HL-60 (cell line): ENCODE measurements at regions not wholly inside any gene's neighbourhood (a gene's known extent, or its start where the extent isn't known, plus 50 kb on each side); places are given as distances from the start of the nearest gene placed in this dataset.

ENCODE experiments used
- DNase-seq, 2 experiments: peaks; one replicate each; pipeline ENCODE4 v3.0.0-alpha.2; 2010 to 2020; ENCODE audit warnings: low read depth in 1 of 2, low spot score in 1 of 2
- H3K27ac ChIP-seq: fragments of 250-450 bp; sonication (Bioruptor Pico); replicated peaks from 2 replicates; pipeline ENCODE4 v1.5.1; 2020; ENCODE audit warnings: mild to moderate bottlenecking, moderate library complexity
- H3K27me3 ChIP-seq: fragments of 250-450 bp; sonication (Bioruptor Pico); 2 replicates; pipeline ENCODE4 v1.5.1; 2021; ENCODE audit warnings: mild to moderate bottlenecking, moderate library complexity; ENCODE audit not compliant: insufficient read depth, poor library complexity, severe bottlenecking
- H3K4me3 ChIP-seq: replicated peaks from 2 replicates; pipeline ENCODE4 v1.5.1; 2011; ENCODE audit warnings: mild to moderate bottlenecking, control low read depth, low read length; ENCODE audit not compliant: insufficient read depth
- CTCF ChIP-seq: IDR thresholded peaks from one replicate; pipeline ENCODE4 v1.5.1; 2011; ENCODE audit warnings: low read length, control low read depth, inconsistent platforms; ENCODE audit not compliant: insufficient read depth
- GABPA ChIP-seq: IDR thresholded peaks from 2 replicates; pipeline ENCODE4 v1.6.1; 2012; ENCODE audit warnings: low read depth
- POLR2AphosphoS5 ChIP-seq: IDR thresholded peaks from 2 replicates; pipeline ENCODE4 v1.6.1; 2012; ENCODE audit warnings: low read depth
- REST ChIP-seq: IDR thresholded peaks from 2 replicates; pipeline ENCODE4 v1.6.1; 2012; ENCODE audit warnings: low read depth; ENCODE audit not compliant: insufficient replicate concordance
- SPI1 ChIP-seq: IDR thresholded peaks from 2 replicates; pipeline ENCODE4 v1.6.1; 2012; ENCODE audit warnings: low read depth, mild to moderate bottlenecking, borderline replicate concordance

GRCh38 chr12:30448038-30448437 lies 247.6 kb downstream of the IPO8 start:
- TF ChIP-seq POLR2AphosphoS5 (no peak), CTCF (no peak), GABPA (no peak), REST (no peak), SPI1 (no peak)
- no peak for DNase-seq
- no peak overlapping the region for H3K27ac ChIP-seq
- no peaks in the 10 kb centered on the region for H3K27me3 ChIP-seq
- H3K4me3 ChIP-seq: no peak overlapping the region

- TF ChIP-seq REST: no peak
- no peak for TF ChIP-seq GABPA
- TF ChIP-seq SPI1: no peak
- TF ChIP-seq POLR2AphosphoS5: no peak
- TF ChIP-seq CTCF: no peak
Observed at GRCh38 chr12:30447061-30447750, 248.5 kb downstream of the IPO8 start.

GRCh38 chr12:30442461-30442860 lies 253.2 kb downstream of the IPO8 start:
- TF ChIP-seq POLR2AphosphoS5: no peak
- TF ChIP-seq REST: no peak
- TF ChIP-seq GABPA: no peak
- TF ChIP-seq SPI1: no peak
- TF ChIP-seq CTCF: no peak
- Histone ChIP-seq H3K4me3 (no peak overlapping the region), H3K27ac (no peak overlapping the region), H3K27me3 (no peaks in the 10 kb centered on the region)
- DNase-seq: no peak

More at GRCh38 chr12:30447061-30447750, 248.5 kb downstream of the IPO8 start:
- no peak for DNase-seq
- Histone ChIP-seq H3K27me3 (no peaks in the 10 kb centered on the region), H3K27ac (no peak overlapping the region), H3K4me3 (no peak overlapping the region)
